BLaER1 (cell line): ENCODE measurements at regions not wholly inside any gene's neighbourhood (a gene's known extent, or its start where the extent isn't known, plus 50 kb on each side); places are given as distances from the start of the nearest gene placed in this dataset.
"Not testable (repeated sequence)": the region's sequence is repeated elsewhere in the genome, so short reads cannot be mapped to it uniquely, and the experiment has no call there.

Experiments
- H3K27ac ChIP-seq: shearing (Covaris generic); formaldehyde crosslinking; 2 replicates; pipeline ENCODE4 v1.8.1; 2022
- H3K27me3 ChIP-seq: shearing (Covaris generic); formaldehyde crosslinking; 2 replicates; pipeline ENCODE4 v1.8.1; 2022
- H3K36me3 ChIP-seq: shearing (Covaris generic); formaldehyde crosslinking; 2 replicates; pipeline ENCODE4 v1.8.1; 2022
- H3K4me1 ChIP-seq: shearing (Covaris generic); formaldehyde crosslinking; 2 replicates; pipeline ENCODE4 v1.8.1; 2022
- H3K4me2 ChIP-seq: shearing (Covaris generic); formaldehyde crosslinking; 2 replicates; pipeline ENCODE4 v1.8.1; 2022
- H3K4me3 ChIP-seq: shearing (Covaris generic); formaldehyde crosslinking; 2 replicates; pipeline ENCODE4 v1.8.1; 2022
- H3K9ac ChIP-seq: shearing (Covaris generic); formaldehyde crosslinking; 2 replicates; pipeline ENCODE4 v1.8.1; 2022
- H3K9me3 ChIP-seq: shearing (Covaris generic); formaldehyde crosslinking; 2 replicates; pipeline ENCODE4 v1.8.1; 2022
- H4K20me1 ChIP-seq: shearing (Covaris generic); formaldehyde crosslinking; 2 replicates; pipeline ENCODE4 v1.8.1; 2022
- Cebpa-rat ChIP-seq: shearing (Covaris generic); IDR thresholded peaks from 2 replicates; pipeline ENCODE4 v1.8.1; 2022

DNA sequence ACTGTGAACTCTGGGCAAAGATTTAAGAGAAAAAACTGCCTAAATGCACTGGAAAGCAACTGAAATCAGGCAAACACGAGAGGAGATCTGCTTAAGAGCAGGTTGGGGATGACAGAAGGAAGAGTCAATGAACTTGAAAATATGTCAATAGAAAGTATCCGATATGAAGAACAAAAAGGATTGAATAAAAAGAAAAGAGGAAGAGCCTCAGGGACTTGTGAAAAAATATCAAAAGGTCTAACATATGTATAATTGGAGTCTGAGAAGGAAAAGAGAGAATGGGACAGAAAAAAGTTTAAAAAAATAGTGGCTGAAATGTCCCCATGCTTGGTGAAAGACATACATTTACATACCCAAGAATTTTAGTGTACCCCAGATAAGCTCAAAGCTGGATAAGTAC, 195.5 kb downstream of the COPRS start:
- no peaks in the 10 kb centered on the region for H3K4me1 ChIP-seq
- no peaks in the 10 kb centered on the region for H3K36me3 ChIP-seq
- no peak overlapping the region for H3K4me3 ChIP-seq
- no peaks in the 10 kb centered on the region for H3K27me3 ChIP-seq
- H4K20me1 ChIP-seq = no peaks in the 10 kb centered on the region
- no peak overlapping the region for H3K9ac ChIP-seq
- TF ChIP-seq Cebpa-rat = no peak
- H3K27ac ChIP-seq = no peak overlapping the region
- H3K4me2 ChIP-seq = no peak overlapping the region
- H3K9me3 ChIP-seq = peaks cover 30% of the 10 kb centered on the region

DNA sequence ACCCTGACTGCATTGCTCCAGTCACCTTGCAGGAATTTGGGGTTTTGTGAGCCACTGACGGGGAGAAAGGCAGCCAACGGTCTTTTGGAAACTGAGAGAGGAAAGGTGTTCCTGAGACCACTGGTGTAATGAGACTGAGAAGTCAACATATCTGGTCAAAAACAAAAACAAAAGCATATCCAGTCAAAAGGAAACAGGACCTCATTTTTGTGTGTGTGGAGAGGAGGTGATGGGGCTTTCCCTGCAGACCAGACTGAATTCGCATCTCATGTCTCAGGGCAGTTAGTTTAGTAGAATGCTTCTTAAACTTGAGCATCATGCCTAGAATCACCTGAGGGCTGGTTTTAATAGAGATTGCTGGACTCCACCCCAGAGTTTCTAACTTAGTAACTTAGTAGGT, 198.4 kb downstream of the COPRS start:
- no peak overlapping the region for H3K4me3 ChIP-seq
- H3K27ac ChIP-seq = no peak overlapping the region
- no peak for TF ChIP-seq Cebpa-rat
- no peaks in the 10 kb centered on the region for H4K20me1 ChIP-seq
- H3K27me3 ChIP-seq = no peaks in the 10 kb centered on the region
- no peak overlapping the region for H3K9ac ChIP-seq
- H3K36me3 ChIP-seq = no peaks in the 10 kb centered on the region
- H3K4me1 ChIP-seq = no peaks in the 10 kb centered on the region
- no peak overlapping the region for H3K4me2 ChIP-seq
- peaks cover 30% of the 10 kb centered on the region for H3K9me3 ChIP-seq

DNA sequence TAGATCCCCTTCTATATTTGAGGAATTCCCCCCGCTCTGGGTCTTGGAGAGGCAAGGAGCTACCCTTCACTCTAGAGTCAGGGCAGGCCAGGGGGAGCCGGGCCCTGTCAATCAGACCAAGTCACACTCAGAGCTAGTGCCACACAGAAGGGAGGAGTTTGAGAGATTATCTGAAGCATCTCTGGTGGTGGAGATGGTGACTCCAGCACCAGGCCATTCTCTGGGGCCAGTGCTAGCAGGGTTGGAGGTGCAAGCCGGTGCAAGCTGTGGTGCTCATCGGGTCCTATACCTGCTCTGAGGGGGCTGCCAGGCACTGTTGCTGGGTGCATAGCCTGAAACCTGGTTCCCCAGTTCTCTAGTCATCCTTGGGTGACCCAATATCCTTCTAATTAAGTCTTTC, 201.2 kb downstream of the COPRS start:
- no peaks in the 10 kb centered on the region for H4K20me1 ChIP-seq
- no peaks in the 10 kb centered on the region for H3K36me3 ChIP-seq
- no peak for TF ChIP-seq Cebpa-rat
- no peak overlapping the region for H3K27ac ChIP-seq
- H3K4me2 ChIP-seq = no peak overlapping the region
- H3K9ac ChIP-seq = no peak overlapping the region
- no peaks in the 10 kb centered on the region for H3K27me3 ChIP-seq
- H3K9me3 ChIP-seq = peaks cover 14% of the 10 kb centered on the region
- H3K4me1 ChIP-seq = 0 out of 2 replicates have a peak, but pooled peaks cover 4% of the 10 kb centered on the region
- H3K4me3 ChIP-seq = no peak overlapping the region

DNA sequence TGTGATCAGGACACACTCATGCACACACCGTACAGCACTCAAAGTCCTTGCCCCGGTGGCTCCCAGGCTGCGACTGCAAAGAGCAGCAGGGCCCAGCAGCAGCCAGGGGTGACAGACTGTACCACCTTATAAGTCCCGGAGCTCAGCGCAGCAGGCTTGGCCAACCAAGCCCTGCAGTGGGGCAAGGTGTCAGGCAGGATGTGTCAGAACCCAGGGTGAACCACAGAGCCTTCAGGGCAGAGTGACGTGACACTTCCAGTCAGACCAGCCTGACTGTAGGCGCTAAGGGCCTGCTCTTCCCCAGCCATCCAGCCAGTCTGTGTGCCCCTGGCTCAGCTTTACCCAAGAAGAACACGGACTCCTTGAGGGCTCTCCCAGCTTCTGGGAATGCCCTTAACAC, 204.1 kb downstream of the COPRS start:
- H3K4me2 ChIP-seq = no peak overlapping the region
- H3K4me1 ChIP-seq = 0 out of 2 replicates have a peak, but pooled peaks cover 4% of the 10 kb centered on the region
- no peak for TF ChIP-seq Cebpa-rat
- no peak overlapping the region for H3K4me3 ChIP-seq
- H3K9ac ChIP-seq = no peak overlapping the region
- no peak overlapping the region for H3K27ac ChIP-seq
- H3K36me3 ChIP-seq = no peaks in the 10 kb centered on the region
- H3K9me3 ChIP-seq = no peaks in the 10 kb centered on the region
- H3K27me3 ChIP-seq = no peaks in the 10 kb centered on the region
- H4K20me1 ChIP-seq = no peaks in the 10 kb centered on the region

DNA sequence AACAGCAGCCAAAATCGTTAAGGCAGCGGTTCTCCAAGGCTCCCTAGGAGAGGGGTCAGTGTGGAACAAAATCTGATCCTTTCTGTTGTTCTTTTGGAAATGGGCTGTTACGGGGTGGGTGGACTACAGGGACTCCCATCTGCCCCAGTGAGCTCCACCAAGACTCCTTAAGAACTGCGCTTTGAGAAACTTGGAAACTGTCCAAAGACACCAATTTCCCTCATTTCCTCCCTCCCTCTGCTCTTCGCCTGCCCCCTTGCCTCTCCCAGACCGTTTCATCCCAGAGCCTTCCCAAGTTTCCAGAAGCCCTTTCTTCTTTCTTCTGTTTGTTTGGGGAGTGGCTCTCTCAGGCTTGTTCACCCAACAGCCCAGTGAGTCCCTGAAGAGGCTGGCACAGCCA, 205.4 kb downstream of the COPRS start:
- no peak overlapping the region for H3K9ac ChIP-seq
- H3K9me3 ChIP-seq = no peaks in the 10 kb centered on the region
- H3K4me1 ChIP-seq = 0 out of 2 replicates have a peak, but pooled peaks cover 4% of the 10 kb centered on the region
- no peaks in the 10 kb centered on the region for H4K20me1 ChIP-seq
- no peak overlapping the region for H3K27ac ChIP-seq
- H3K36me3 ChIP-seq = no peaks in the 10 kb centered on the region
- no peak overlapping the region for H3K4me3 ChIP-seq
- H3K27me3 ChIP-seq = no peaks in the 10 kb centered on the region
- TF ChIP-seq Cebpa-rat = no peak
- no peak overlapping the region for H3K4me2 ChIP-seq

DNA sequence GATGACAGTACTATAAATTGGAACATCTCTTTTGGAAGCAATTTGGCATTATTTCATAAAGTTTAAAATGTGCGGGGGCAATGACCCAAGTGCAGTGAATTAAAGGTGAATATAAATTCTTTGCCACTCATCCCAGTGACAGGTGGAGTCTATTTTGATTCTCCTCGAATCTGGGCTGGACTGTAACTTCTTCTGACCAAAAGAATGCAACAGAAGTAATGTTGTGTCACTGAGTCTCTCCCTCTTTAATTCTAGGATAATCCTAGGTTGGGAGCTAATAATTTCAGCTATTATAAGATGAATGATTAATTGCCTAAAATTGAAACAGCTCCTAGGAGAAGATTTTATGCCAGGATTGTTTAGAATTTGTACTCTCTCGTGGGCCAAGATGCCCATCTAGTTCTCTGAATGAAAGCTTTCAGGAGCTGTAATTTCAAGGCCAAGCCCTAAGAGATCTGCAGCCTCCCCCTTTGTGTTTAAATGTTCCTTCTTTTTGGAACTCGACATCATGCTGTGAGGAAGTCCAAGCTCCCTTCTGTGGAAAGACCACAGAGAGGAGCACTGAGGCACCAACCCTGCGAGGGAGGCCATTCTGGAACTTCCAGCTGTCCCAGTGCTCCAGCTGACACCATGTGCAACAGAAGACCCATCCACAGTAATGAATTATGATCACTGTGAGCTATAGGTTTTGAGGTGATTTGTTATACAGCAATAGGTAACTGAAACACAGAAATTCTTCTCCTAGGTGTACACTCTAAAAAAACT, 208.1 kb downstream of the COPRS start:
- Histone ChIP-seq H4K20me1 (no peaks in the 10 kb centered on the region), H3K27me3 (no peaks in the 10 kb centered on the region), H3K9ac (no peak overlapping the region), H3K4me1 (0 out of 2 replicates have a peak, but pooled peaks cover 4% of the 10 kb centered on the region), H3K27ac (no peak overlapping the region), H3K4me2 (no peak overlapping the region), H3K4me3 (no peak overlapping the region), H3K9me3 (peaks cover 18% of the 10 kb centered on the region), H3K36me3 (no peaks in the 10 kb centered on the region)
- no peak for TF ChIP-seq Cebpa-rat

DNA sequence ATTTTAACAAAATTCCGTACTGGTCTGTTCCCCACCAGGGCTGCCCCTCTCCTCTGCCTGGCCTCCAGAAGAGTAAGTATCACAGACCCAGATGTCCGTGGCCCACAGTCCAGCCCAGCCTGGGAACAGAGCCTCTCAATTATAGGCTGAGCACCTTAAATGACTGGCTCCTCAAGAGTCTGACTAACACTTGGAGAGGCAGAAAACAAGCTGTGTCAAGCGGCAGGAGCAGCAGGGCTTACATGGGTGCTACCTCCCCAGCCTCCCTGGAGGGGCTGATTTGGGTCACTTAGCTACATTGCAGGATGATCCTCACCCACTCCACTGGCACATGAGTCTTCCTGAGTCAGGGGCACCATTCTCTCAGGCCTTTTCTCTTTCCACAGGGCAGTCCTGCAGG, 209.7 kb downstream of the COPRS start:
- no peak overlapping the region for H3K27ac ChIP-seq
- H4K20me1 ChIP-seq = no peaks in the 10 kb centered on the region
- H3K4me2 ChIP-seq = no peak overlapping the region
- H3K9me3 ChIP-seq = peaks cover 30% of the 10 kb centered on the region
- no peak for TF ChIP-seq Cebpa-rat
- no peaks in the 10 kb centered on the region for H3K27me3 ChIP-seq
- no peak overlapping the region for H3K9ac ChIP-seq
- no peaks in the 10 kb centered on the region for H3K36me3 ChIP-seq
- H3K4me1 ChIP-seq = no peaks in the 10 kb centered on the region
- H3K4me3 ChIP-seq = no peak overlapping the region

DNA sequence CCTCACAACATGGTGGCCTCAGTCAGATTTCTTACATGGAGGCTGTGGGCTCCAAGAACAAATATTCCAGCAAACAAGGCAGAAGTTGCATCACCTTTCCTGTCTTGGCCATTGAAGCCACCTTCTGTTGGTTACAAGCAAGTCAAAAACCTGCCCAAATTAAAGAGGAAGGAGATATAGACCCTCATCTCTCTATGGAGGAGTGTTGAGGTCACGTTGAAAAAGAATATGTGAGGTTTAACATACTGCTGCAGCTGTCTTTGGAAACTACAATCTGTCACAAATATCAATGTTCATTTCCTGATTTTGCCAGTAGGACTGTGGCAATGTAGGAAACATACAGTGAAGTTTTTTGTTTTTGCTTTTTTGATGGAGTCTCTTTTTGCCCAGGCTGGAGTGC, 211.4 kb downstream of the COPRS start:
- Histone ChIP-seq H3K9ac (no peak overlapping the region), H3K27me3 (no peaks in the 10 kb centered on the region), H3K4me3 (no peak overlapping the region), H3K9me3 (peaks cover 42% of the 10 kb centered on the region), H4K20me1 (no peaks in the 10 kb centered on the region), H3K4me1 (no peaks in the 10 kb centered on the region), H3K36me3 (no peaks in the 10 kb centered on the region), H3K4me2 (no peak overlapping the region), H3K27ac (no peak overlapping the region)
- TF ChIP-seq Cebpa-rat = no peak

DNA sequence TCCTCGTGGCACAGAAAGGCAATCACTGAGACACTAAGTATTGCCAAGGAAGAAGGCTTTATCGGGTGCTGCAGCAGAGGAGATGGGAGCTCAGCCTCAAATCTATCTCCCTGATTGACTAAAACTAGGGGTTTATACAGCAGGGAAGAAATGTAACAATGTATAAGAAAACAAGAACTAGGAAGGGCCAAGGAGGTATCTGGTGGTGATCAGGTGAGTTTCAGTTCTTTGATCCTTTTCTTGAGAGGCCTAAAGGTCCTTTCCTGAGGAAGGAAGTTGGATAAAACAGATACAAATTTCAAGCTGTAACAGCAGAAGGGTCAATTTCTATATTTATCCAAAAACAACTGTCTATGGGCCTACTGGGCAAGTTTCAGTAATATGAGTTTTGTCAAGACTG, 212.4 kb downstream of the COPRS start:
- H3K27me3 ChIP-seq = no peaks in the 10 kb centered on the region
- no peaks in the 10 kb centered on the region for H3K36me3 ChIP-seq
- no peak overlapping the region for H3K27ac ChIP-seq
- no peak overlapping the region for H3K4me3 ChIP-seq
- H3K9me3 ChIP-seq = peaks cover 51% of the 10 kb centered on the region
- H4K20me1 ChIP-seq = no peaks in the 10 kb centered on the region
- no peak overlapping the region for H3K4me2 ChIP-seq
- H3K4me1 ChIP-seq = no peaks in the 10 kb centered on the region
- TF ChIP-seq Cebpa-rat = no peak
- H3K9ac ChIP-seq = no peak overlapping the region

DNA sequence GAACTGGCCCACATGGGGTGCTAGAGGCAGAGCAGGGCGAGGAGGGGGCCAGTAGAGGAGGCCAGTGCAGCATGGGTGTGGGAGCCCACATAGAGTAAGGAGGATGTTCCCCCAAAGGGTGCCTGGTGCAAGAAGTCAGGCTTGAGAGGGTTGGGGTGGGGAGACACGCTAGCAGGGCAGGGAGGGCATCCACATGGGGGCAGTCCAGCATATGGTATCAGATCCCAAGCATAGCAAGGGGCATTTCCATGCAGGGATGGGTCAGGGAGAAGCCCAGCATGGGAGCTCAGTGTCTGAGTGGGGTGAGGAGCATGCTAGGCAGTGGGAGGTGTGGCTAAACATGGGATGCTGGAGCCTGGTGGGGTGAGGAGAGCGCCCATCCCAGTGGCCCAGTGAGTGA, 213.7 kb downstream of the COPRS start:
- TF ChIP-seq Cebpa-rat = no peak
- Histone ChIP-seq H4K20me1 (no peaks in the 10 kb centered on the region), H3K27ac (no peak overlapping the region), H3K27me3 (no peaks in the 10 kb centered on the region), H3K9me3 (peaks cover 64% of the 10 kb centered on the region), H3K4me2 (no peak overlapping the region), H3K9ac (no peak overlapping the region), H3K4me3 (no peak overlapping the region), H3K4me1 (no peaks in the 10 kb centered on the region), H3K36me3 (no peaks in the 10 kb centered on the region)

DNA sequence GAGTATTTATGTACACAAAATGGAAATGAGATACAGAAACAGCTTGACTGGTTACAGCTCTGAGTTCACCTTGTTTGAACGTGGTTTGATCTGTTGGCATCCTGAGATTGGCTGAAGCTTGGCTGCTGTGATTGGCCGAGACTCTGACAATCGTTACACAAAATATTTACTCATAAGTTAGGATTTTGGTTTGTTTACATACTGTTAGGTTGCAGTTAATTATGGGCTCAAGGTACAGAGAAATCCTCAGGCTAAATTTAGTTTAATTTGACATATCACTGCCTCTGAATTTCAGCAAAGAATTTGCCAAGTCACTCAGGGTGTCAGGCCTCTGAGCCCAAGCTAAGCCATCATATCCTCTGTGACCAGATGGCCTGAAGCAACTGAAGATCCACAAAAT, 227.3 kb downstream of the COPRS start:
- Histone ChIP-seq H3K27ac (no peak overlapping the region), H4K20me1 (no peaks in the 10 kb centered on the region), H3K27me3 (no peaks in the 10 kb centered on the region), H3K9ac (no peak overlapping the region), H3K4me2 (no peak overlapping the region), H3K36me3 (no peaks in the 10 kb centered on the region), H3K9me3 (peaks cover 39% of the 10 kb centered on the region), H3K4me1 (no peaks in the 10 kb centered on the region), H3K4me3 (no peak overlapping the region)
- TF ChIP-seq Cebpa-rat = no peak

DNA sequence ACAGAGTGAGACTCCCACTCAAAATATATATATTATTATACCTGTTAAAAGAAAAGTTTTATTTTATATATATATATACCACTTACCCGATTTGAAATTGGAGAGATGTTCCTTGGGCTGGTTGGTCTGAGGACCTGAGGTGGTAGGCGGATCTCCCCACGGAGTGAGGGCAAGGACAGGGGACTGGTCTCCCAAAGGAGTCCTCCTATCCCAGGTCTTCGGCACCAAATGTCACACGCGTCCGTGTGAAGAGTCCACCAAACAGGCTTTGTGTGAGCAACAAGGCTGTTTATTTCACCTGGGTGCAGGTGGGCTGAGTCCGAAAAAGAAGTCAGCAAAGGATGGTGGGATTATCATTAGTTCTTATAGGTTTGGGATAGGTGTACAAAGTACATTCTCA, 228.2 kb downstream of the COPRS start:
- H3K36me3 ChIP-seq, H3K4me2 ChIP-seq, H4K20me1 ChIP-seq, H3K27ac ChIP-seq, H3K9ac ChIP-seq, H3K4me3 ChIP-seq, H3K4me1 ChIP-seq, H3K27me3 ChIP-seq: not testable (repeated sequence)
- peaks cover 38% of the 10 kb centered on the region for H3K9me3 ChIP-seq
